Stimulated activated CD4-positive, alpha-beta T cell treated with anti-CD3 and anti-CD28 coated beads, TNF-alpha, amount 100 ng/mL, for 48 hours (primary cell): ENCODE measurements at regions not wholly inside any gene's neighbourhood (a gene's known extent, or its start where the extent isn't known, plus 50 kb on each side); places are given as distances from the start of the nearest gene placed in this dataset.
"Not testable (repeated sequence)": the region's sequence is repeated elsewhere in the genome, so short reads cannot be mapped to it uniquely, and the experiment has no call there.

ENCODE experiments used
- DNase-seq, 3 donors: peaks; one replicate each; pipeline ENCODE4 v3.0.0-alpha.2; 2020; ENCODE audit warnings: low read depth in 3 of 3

GRCh38 chr3:124137216-124137615, 145.3 kb upstream of the ROPN1 start:
- DNase-seq, result no peak

- no peak for DNase-seq
Observed at GRCh38 chr3:124138148-124138547, 146.2 kb upstream of the ROPN1 start.

DNA sequence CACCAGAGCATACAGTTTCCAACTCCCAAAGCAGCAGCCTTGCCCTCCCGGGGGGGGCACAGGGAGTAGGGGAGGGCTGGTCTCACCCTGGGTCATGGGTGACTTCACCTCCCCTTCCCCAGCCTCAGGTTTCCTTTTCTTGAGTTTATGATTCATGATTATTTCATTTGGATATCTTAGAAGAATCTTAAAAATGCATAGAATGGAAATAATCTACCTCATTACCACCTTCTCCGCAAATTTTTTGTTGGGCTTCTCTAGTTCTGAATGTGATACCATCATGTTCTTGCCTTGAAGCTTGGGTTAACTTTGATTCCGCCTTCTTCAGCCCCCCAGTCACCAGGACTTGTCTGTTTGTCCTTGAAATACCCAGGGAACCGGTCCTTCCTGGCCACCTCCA, 148.8 kb upstream of the ROPN1 start:
- DNase-seq, result no peak

- no peak for DNase-seq
Observed at GRCh38 chr3:124142389-124142970, 150.6 kb upstream of the ROPN1 start.

DNA sequence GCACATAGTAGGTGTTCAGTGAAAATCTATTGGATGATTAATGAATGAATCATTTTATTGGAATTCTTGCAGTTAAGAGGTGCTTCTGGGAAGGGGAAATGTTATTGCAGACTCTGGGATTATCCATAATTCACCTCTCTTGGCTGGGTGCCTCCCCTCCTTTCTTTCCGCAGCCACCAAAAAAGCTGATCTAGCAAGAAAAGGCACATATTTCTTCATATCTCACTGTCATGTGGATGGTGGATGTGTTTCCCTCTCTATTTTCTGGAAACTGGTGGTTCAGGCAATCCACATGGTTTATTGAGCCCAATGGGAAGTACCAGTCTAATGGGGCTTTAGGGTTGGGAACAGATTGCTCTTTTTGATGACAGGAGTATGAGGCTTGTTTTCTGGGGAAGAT, 151.1 kb upstream of the ROPN1 start:
- DNase-seq, result no peak

DNA sequence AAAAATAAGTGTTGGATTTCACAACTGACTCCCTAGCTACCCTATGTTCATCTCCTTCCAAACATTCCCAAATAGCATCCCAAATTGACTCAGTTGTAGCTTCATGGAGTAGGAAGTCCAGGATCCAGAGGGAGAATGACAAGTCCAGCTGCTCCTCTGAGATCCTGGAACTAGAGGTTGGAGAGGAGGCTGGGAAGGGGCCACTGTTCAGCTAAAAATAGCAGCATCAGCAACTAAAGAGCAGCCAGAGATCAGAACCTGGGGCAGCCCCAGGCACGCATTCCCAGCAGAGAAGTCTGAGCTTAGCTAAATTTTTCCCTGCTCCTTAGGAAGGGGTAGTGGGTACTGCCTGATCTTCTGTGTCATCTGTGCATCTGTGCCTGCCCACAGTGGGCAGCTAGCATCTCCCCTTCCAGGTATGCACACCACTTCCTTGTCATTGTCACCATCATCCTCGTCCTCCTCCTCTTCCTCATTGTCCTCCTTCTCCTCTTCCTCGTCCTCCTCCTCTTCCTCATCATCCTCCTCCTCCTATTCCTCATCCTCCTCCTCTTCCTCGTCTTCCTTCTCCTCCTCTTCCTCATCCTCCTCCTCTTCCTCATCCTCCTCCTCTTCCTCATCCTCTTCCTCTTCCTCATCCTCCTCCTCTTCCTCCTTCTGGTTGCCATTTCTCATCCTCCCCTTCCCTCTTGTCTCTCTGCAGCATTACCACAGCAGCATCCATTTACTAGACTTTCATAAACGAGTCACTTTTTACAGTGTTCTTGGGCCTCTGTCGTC, 152.3 kb upstream of the ROPN1 start:
- DNase-seq, result no peak

DNA sequence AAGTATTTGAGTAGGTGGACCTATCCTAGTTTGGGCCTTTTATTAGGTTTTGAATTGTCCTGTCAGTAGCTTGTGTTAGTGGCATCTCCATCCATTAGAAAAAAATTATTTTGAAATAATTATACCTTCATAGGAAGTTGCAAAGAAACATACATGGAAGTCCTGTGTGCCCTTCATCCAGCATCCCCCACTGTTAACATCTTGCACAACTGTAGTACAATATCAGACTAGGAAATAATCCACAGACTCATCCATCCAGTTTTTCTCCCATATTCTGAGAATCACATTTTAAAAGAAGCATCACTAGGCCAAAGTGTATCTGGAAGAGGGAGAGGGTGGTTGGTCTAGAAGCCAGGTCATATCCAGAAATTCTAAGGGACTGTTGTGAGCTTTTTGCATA, 155.5 kb upstream of the ROPN1 start:
- no peak for DNase-seq

DNA sequence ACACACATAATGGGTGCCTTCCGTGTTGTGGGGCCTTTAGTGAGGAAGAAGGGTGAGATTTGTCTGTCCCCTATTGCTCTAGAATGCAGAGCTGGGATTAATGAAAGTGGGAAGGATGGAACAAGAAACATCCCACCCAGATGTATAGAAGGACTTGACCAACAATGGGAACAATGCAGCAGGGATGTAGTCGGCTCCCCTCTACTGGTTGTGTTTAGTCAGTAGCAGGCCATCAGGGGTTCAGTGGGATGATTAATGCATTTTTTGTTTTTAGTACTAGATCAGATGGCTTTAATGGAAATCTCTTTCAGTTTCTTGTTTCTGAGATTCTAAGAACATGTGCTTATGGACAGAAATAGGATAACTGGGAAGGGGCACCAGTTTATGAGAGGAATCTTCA, 156.0 kb upstream of the ROPN1 start:
- no peak for DNase-seq

DNA sequence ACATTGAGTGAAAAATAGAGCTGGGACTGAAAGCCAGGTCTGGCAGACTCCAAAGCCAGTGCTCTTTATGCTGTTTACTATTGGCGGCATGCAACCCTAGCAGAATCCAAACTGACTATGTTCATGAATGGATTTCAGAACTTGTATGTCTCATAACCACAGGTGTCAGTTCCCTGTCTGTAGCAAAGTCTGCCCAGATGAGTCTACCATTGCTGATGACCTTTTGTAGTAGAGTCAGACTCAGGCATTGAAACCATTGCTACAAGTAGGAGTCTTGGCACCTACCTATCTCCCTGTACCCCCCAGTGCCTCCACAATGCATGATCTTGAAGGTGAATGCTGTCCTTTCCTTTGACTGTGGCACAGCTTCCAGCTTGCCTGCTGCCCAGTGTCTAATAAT, 157.2 kb upstream of the ROPN1 start:
- no peak for DNase-seq

DNA sequence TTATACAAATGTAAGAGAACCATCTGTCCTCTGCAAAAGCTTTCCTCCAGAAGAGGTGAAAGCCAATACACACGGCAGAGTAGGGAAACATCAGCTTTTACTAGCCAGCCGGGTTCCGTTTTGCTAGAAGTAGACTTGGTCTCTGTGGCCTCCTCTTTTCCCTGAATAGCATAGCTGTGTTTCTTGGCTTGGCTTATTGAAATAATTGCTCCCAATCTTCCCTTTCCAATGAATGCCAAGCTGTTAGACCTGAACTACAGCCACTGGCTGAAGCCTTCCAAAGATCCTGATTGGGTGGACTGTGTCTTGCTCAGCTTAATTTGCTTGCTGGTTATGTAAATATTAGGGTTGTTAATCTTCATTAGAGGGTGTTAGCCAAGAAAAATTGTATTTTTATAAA, 157.8 kb upstream of the ROPN1 start:
- DNase-seq, result no peak

DNA sequence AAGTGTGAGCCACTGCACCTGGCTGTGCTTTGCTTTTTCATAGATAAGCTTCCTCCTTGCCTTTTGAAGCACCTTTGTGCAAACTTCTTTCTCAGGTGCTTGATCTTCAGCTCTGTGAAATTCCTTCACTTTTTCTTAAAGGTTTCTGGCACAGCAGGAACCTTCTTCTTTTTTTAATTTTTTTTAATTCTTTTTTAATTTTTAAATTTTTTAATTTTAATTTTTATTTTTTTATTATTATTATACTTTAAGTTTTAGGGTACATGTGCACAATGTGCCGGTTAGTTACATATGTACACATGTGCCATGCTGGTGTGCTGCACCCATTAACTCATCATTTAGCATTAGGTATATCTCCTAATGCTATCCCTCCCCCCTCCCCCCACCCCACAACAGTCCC, 161.0 kb upstream of the ROPN1 start:
- not testable (repeated sequence) for DNase-seq

GRCh38 chr3:124156866-124157712, 165.2 kb upstream of the ROPN1 start:
- DNase-seq, result no peak

DNA sequence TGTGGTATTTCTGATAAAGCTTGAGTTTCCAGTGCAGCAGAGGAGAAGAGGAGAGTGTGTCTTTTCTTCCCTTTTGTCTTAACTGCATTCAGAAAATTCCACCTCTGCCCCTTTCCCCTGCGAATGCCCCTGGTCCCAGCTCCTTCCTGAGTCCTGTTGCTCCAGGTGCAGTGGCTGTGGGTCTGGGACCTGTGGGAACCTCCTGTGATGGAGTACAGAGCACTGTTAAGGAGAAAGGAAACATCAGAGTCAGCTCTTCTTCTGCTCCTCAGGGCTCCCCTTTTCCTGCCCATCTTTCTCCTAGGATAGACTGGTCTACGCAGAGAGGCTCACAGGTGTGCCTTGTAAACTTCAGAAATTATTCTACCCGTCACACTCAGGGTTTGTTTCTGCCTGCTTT, 165.8 kb upstream of the ROPN1 start:
- no peak for DNase-seq

DNA sequence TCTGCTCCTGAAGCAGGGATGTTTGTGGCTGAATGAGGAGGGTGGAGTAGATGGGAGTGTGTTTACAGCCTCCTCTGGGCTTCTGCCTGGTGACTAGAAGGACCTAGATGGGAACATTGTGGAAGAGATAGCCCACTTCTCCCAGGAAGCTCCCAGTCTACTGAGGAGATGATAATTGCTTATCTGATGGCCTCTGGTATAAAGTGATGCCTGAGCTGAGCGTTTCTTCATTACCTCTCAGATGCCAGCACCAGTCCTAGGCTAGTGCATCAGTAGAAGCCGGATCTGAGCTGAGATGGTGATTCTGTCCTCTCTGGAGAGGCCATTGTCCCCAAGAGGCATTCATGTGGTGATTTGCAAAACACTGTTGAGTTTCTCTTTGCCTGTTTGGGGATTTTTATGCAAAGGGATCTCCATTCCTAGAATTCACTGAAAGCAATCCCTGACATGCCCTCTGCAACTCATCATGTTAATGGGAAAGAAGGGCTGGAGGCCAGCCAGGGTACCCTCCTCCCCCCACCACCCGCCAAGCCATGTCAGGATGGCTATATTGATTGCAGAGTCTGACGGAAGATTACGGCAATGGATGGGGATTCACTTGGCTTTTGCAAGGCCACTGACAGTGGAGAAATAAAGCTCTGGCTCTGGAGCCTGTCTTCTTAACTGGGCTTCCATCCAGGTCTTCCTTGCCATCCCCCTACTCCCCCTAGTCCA, 166.4 kb upstream of the ROPN1 start:
- DNase-seq, result no peak

DNA sequence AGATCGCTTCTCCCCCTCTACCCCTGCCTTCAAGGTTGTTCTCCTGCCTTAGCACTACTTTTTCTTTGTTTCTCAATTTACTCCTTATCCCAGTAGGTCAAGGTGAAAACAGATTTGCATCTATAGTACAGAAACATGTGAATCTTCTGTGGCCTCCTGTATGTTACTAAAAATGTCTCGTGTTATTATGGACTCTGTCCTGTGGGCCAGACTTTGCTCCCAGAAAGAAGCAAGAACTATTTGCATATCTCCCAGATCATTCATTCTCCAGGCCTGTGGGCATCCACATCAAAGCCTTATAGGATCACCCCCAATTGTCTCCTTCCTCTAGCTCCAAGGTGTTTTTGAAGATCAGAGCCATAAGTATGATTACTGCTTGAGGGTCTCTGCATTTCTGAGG, 169.5 kb upstream of the ROPN1 start:
- no peak for DNase-seq

DNA sequence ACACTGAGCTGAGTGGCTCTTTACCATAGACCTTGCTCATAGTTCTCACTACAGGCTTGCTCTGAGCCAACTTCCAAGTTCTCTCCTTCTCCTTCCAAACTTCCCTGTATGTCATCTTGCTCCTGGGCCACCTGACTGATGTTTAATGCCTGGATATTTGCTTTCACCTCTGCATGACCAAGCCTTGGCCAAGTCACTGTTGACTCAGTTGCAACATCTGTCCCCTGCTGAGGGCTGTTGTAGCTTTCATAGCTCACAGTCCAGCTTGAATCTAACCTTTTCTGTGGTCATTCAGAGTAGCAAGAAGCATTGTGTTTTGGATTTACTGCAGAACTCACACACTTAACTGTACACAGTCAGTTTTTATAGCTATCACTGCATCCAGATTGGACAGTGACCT, 171.8 kb upstream of the ROPN1 start:
- DNase-seq, result no peak

DNA sequence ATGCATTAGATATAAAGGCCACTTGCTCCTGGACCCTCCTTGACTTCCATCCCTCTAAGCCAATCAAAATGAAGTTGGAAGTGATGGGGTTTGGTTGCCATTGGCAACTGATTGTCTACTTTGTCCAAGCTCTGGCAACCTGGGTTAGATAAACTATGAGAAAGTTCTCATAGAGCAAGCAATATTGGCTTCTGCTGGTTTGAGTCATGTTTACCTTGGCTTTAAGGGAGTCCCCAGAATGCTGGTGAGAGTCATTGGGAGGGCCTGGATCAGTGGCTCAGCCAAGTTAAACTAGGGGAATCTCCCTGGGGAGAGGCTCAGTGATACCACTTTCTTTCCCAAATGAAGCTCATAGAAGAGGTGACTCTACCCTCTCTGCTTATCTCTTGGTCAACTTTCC, 176.3 kb upstream of the ROPN1 start:
- DNase-seq, result no peak

GRCh38 chr3:124172283-124172682, 180.4 kb upstream of the ROPN1 start:
- DNase-seq, result no peak

GRCh38 chr3:124172816-124173215, 180.9 kb upstream of the ROPN1 start:
- no peak for DNase-seq

DNA sequence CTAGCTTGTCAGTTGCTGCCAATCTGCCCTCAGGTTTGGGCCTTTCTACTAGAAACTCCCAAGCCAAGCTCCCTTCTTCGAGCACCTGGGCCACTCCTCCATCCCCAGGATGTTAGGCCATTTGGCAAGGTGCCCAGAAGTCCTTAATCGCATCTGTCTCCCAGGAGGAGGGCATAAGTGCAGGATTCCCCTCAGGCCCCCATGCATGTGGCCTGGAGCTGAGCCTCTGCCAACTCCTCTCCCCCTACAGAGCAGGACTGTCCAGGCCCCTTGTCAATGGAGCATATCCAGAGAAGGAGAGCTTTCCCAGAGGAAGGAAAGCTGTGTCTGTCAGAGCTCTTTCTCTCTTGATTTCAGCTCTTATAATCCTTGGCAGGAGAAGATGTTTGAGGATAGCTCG, 182.6 kb upstream of the ROPN1 start:
- DNase-seq, result no peak

GRCh38 chr3:124174910-124175874, 183.3 kb upstream of the ROPN1 start:
- DNase-seq, result no peak
